Fibroblast of skin of right quadriceps (primary cell): ENCODE measurements at regions not wholly inside any gene's neighbourhood (a gene's known extent, or its start where the extent isn't known, plus 50 kb on each side); places are given as distances from the start of the nearest gene placed in this dataset.
A peak's percentile ranks its signal among the peaks of the same experiment; 100 is the strongest.

Source experiments
- DNase-seq: peaks from one replicate; pipeline ENCODE4 v3.0.0-alpha.2; 2013

DNA sequence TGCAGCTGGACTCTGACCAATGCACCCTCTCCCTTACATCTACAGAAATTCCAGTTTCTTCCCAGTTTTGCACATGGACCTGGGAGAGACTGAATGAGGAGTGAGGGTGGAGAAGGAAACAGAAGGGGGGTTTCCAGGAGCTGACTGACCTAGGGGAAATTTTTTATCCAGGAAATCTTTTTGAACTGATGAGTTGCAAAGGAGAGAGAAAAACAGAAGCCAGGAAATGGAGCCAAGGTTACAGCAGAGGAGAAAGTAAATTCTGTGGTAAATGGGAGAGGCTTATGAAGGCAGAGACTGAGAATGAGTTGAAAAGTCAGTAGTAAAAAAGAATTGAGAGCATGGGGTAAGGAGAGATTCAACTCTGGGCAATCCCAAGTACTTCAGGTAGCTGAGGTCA is 192.8 kb downstream of the SMIM20 start:
- DNase-seq = no peak

DNA sequence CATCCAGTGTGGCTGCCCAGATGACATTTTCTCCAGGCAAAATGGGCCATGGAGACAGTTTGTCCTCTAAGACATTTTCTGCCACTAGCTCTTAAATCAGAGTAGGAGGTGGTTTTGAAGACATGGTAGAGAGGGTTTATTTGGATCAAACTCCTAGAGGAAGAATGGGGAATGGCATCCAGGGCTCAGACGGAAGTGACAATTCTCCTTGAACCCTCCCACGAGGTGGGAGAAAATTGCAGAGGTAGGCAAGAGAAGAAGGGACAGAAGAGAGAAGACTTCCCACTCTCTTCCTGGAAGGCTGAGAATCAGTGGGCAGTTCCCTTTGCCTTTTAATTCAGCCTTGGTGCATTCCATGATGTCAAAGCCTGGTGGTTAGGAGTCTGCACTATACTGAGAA is 194.0 kb downstream of the SMIM20 start:
- DNase-seq = no peak

DNA sequence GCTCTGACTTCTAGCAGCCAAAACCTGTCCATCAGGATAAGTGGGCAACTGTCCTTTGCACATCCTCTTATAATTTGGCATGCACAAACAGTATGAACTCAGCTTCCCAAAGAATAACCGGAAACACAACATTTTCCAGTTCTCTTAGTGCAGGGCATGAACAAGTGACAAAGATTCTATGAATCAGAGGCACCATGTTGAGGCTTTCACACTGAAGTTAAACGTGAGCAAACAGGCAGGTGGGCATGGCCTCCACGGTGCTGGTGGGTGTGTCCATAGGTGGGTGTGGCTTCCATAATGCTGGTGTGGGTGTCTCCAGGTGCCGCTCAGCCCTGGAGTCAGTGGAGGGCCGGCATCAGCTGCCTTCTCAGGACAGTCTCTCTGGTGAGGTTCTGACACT is 196.5 kb downstream of the SMIM20 start:
- no peak for DNase-seq

GRCh38 chr4:26113339-26113940 is 199.4 kb downstream of the SMIM20 start:
- DNase-seq = no peak

DNA sequence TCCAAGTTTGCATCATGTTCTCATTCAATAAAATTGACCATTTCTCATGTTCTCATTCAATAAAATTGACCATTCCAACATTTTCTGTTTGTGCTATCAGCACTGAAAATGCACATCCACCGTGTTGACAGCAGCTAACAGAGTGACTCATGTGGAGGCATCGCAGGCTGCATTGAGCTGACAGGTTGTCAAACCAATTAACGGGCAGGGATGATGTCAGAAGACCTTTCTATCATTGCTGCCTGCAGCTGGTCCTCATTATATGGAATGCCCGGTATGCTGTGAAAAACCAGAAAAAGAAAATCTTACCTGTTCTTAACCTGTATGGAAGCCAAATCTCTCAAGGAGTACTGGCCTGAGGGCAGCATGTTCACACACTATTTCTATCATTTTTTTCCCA is 202.0 kb downstream of the SMIM20 start:
- no peak for DNase-seq

DNA sequence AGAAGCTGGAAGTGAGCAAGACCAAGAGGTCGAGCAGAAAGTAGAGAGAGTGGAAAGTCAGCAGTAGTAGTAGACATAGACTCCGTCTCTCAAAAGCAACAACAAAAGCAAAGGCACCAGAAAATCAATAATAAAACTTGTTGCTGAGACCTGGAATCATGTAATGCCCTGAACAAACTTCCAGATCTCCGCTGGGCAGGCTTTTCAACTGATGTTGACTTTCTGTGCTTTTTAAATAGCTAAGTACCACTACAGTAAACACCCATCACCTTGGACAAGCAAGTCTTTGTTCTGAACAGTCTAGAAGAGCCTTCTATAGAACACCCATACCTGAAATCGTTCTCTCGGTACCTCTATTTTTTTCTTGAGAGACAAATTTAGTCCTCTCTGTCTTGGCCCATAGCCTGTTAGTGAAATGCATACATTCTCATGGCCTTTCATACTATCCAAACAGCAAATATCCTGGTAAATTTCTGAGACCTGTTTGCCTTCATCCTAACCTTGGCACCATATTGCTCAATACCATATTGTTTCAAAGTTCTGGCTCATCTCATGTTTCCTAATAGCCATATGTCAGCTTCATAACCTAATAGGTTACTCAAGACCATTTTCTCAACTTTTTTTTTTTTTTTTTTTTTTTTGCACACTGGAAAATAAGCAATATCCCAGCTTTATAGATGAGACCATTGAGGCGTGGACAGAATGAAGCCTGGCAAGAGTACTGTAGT is 200.6 kb upstream of the RBPJ start:
- DNase-seq = no peak

- no peak for DNase-seq
Measured at GRCh38 chr4:26122690-26123089, 198.1 kb upstream of the RBPJ start.

DNA sequence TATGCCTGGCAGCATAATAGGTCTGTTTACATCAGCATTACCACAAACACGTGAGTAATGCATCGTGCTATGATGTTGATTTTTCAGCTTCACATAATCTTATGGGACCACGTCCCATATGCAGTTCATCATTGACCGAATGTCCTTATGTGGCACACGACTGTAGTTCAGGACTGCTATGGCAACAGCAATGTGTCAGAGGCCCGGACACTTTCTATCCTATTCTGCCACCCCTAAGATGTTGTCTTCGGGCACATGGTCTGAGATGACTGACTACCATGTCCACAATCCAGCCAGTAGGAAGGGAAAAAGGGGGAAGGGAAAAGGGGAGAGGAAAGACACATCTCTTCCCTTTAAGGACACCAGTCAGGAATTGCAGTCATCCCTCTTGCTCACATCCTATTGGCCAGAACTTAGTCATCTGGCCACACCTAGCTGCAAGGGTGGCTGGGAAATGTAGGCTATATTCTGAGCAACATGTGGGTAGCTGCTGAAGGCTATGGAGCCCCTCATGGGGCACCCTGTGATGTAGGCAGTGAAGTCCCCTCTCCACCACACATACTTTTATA is 196.0 kb upstream of the RBPJ start:
- DNase-seq = peak; percentile 15

- DNase-seq = no peak
Measured at GRCh38 chr4:26126143-26126718, 194.6 kb upstream of the RBPJ start.

GRCh38 chr4:26126994-26127393 is 193.8 kb upstream of the RBPJ start:
- no peak for DNase-seq

DNA sequence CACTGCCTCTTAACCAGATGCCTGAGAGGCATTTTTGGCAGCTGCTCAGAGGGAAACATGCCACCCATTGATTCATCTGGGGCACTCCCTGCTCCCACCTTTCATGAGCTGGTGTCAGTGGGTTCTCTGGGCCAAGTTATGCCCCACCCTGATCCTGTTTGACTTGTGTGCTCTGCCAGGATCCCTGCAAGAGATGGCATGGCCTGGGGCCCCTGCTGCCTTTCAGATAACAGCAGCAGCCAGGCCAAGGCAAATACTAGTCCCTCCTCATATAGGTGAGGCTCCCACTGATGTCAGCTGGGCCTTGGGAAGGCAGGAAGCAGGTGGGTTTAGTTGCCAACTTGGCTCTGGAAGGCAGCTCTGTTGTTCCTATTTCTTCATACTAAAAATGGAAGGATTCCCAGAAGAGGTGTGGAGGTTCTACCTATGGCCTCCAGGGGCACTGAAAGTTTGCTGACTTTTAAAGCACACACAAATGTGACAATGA is 192.9 kb upstream of the RBPJ start:
- DNase-seq = no peak

- no peak for DNase-seq
Measured at GRCh38 chr4:26130173-26130572, 190.6 kb upstream of the RBPJ start.

DNA sequence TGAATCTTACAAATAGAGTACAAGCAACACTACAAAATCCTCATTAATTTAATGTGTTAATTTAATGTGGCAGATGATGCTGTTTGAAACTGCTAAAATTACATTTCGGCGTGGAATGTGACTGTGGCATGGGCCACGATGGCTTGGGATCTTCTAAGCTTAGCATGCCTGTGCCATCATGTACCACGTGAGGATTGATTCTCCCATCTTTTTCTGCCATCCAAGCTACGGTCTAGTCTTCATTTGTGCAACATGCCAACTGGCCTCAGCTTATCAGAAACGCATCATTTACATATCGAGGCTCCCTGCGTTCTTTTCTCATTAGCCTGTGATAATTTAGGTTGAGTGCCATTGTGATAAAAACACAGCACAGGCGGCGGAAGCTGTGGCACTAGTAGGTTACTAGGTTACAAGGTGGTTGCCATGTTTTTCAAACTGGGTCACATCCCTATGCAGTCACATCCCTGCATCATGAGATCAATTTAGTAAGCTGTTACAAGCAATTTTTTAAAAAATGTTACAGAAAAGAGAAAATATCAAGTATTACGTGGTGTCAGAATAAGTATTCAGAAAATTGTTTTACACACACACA is 189.9 kb upstream of the RBPJ start:
- no peak for DNase-seq

- DNase-seq = no peak
Measured at GRCh38 chr4:26131711-26132110, 189.1 kb upstream of the RBPJ start.

- DNase-seq = no peak
Measured at GRCh38 chr4:26132858-26133257, 188.0 kb upstream of the RBPJ start.

- DNase-seq = no peak
Measured at GRCh38 chr4:26133840-26134239, 187.0 kb upstream of the RBPJ start.

DNA sequence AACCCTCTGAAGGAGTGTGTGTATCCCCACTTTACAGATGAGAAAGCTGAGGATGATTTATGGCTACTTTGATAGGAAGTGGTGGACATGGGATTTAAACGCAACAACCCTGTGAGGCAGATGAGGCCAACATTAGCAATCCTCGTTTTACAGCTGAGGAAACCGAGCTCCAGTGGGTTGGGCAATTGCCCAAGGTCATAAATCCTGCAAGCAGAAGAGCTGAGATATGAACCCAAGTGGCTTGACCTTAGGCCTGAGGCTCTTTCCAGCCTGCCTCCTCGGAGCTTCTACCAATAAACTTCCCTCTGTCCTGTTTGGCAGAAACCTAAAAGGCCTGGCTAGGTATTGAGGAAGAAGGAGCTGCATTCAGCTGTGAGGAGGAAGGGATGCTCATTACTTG is 185.5 kb upstream of the RBPJ start:
- DNase-seq = no peak

DNA sequence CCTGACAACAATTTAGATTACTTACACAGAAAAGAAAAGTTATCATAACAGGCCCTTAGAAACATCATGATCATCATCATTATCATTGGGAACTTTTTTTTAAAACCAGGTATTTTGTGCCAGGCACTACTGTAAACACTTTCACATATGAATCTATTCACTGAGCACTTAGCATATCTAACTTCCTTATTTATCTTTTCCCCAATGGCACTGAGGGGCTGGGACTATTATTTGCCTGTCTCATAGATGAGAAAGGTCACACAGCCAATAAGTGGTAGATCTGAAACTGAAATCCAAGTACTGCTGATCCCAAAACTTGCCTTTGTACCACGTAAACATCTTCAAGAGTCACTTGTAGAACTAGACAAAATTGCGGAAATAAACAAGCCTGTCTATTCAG is 184.2 kb upstream of the RBPJ start:
- no peak for DNase-seq

GRCh38 chr4:26137288-26137687 is 183.5 kb upstream of the RBPJ start:
- no peak for DNase-seq

GRCh38 chr4:26139310-26139924 is 181.4 kb upstream of the RBPJ start:
- DNase-seq = no peak

GRCh38 chr4:26140150-26140898 is 180.5 kb upstream of the RBPJ start:
- DNase-seq = peak; percentile 75

GRCh38 chr4:26141051-26141721 is 179.6 kb upstream of the RBPJ start:
- DNase-seq = no peak
